A673 (cell line): ENCODE measurements at regions not wholly inside any gene's neighbourhood (a gene's known extent, or its start where the extent isn't known, plus 50 kb on each side); places are given as distances from the start of the nearest gene placed in this dataset.

ENCODE experiments used
- CTCF ChIP-seq: fragments of 300-800, 200-600 bp; sonication (generic); conservative IDR thresholded peaks from 2 replicates; pipeline ENCODE4 v1.5.1; 2017; ENCODE audit warnings: low read depth, mild to moderate bottlenecking, antibody characterized with exemption, low read length, moderate library complexity, mixed read lengths
- EZH2 ChIP-seq: fragments of 200-600 bp; sonication (generic); IDR thresholded peaks from 2 replicates; pipeline ENCODE4 v1.6.1; 2017; ENCODE audit warnings: borderline replicate concordance, low read depth, mild to moderate bottlenecking, mixed read lengths, antibody characterized with exemption, low read length; ENCODE audit not compliant: poor library complexity, severe bottlenecking

- TF ChIP-seq CTCF (no peak), EZH2 (no peak)
Observed at GRCh38 chr18:39186008-39186407, 1620.4 kb upstream of the CELF4 start.
